T-cell (primary cell): ENCODE measurements at regions not wholly inside any gene's neighbourhood (a gene's known extent, or its start where the extent isn't known, plus 50 kb on each side); places are given as distances from the start of the nearest gene placed in this dataset.

Source experiments
- ATAC-seq, 4 experiments: fragments of 200-7000 bp in 3 of 4; fragments of 150-1000 bp in 1 of 4; cut with Tn5 transposase; replicated peaks in 1 of 4; 1 replicate in 3 of 4; 2 replicates in 1 of 4; pipeline ENCODE4 v1.10.0; 2021; ENCODE audit warnings: moderate library complexity in 3 of 4, mild to moderate bottlenecking in 2 of 4, moderate number of reproducible peaks in 1 of 4
- CTCF ChIA-PET, 2 donors: fragments of 300-600 bp; sonication (Branson Sonifier 250); formaldehyde crosslinking; loops; one replicate each; lab custom pipeline; 2022; ENCODE audit warnings: antibody characterized with exemption in 2 of 2; lab: Charles Lee
- POLR2A ChIA-PET, 2 donors: fragments of 300-600 bp; sonication (Branson Sonifier 250); formaldehyde crosslinking; loops; one replicate each; lab custom pipeline; 2022; ENCODE audit warnings: antibody characterized with exemption in 2 of 2; lab: Charles Lee
- DNase-seq, 35 experiments: peaks; one replicate each; pipeline versions ENCODE4 v3.0.0 to v3.0.0-alpha.2; 2013 to 2023
- H3K27ac ChIP-seq: one replicate; pipeline ENCODE4 v1.5.1; 2013; ENCODE audit warnings: low read length
- H3K27me3 ChIP-seq, 2 experiments: replicated peaks in 1 of 2; 1 replicate in 1 of 2; 2 replicates in 1 of 2; pipeline versions ENCODE4 v1.6.1 to v1.7.0; 2013; ENCODE audit warnings: low read length in 1 of 2, mixed read lengths in 1 of 2; ENCODE audit not compliant: control insufficient read depth in 2 of 2, insufficient read depth in 2 of 2; ENCODE audit errors: extremely low read depth in 1 of 2
- H3K36me3 ChIP-seq, 2 donors: 1 replicate in 1 of 2; 2 replicates in 1 of 2; pipeline versions ENCODE4 v1.6.1 to v1.7.0; 2013; ENCODE audit warnings: low read length in 1 of 2; ENCODE audit not compliant: control insufficient read depth in 2 of 2, insufficient read depth in 1 of 2; ENCODE audit errors: extremely low read depth in 1 of 2
- H3K4me1 ChIP-seq, 2 experiments: 1 replicate in 1 of 2; 2 replicates in 1 of 2; pipeline versions ENCODE4 v1.6.1 to v1.7.0; 2013; ENCODE audit warnings: low read length in 2 of 2, mixed read lengths in 1 of 2; ENCODE audit not compliant: insufficient read depth in 2 of 2, control insufficient read depth in 1 of 2; ENCODE audit errors: extremely low read depth in 1 of 2
- H3K4me3 ChIP-seq, 2 donors: 1 replicate in 1 of 2; 2 replicates in 1 of 2; pipeline versions ENCODE4 v1.5.1 to v1.7.0; 2013; ENCODE audit warnings: mild to moderate bottlenecking in 2 of 2, low read length in 1 of 2, moderate library complexity in 1 of 2; ENCODE audit not compliant: control insufficient read depth in 1 of 2; ENCODE audit errors: extremely low read depth in 1 of 2
- H3K9me3 ChIP-seq: 2 replicates; pipeline ENCODE4 v1.7.0; 2013
- H3K27ac Mint-ChIP-seq, 2 donors: one replicate each; pipeline ENCODE4 v1.8.0; 2020 to 2021; ENCODE audit warnings: mild to moderate bottlenecking in 2 of 2, mixed read lengths in 2 of 2
- H3K27me3 Mint-ChIP-seq, 2 donors: one replicate each; pipeline ENCODE4 v1.8.0; 2021 to 2022; ENCODE audit warnings: mixed read lengths in 2 of 2
- H3K36me3 Mint-ChIP-seq: one replicate; pipeline ENCODE4 v1.8.0; 2021; ENCODE audit warnings: mixed read lengths
- H3K4me1 Mint-ChIP-seq, 3 donors: one replicate each; pipeline ENCODE4 v1.8.0; 2020 to 2022; ENCODE audit warnings: mixed read lengths in 3 of 3, mild to moderate bottlenecking in 1 of 3
- H3K4me3 Mint-ChIP-seq, 3 donors: one replicate each; pipeline ENCODE4 v1.8.0; 2020 to 2022; ENCODE audit warnings: mild to moderate bottlenecking in 3 of 3, mixed read lengths in 3 of 3, moderate library complexity in 3 of 3
- H3K9me3 Mint-ChIP-seq, 3 donors: one replicate each; pipeline ENCODE4 v1.8.0; 2020 to 2022; ENCODE audit warnings: mixed read lengths in 3 of 3
- WGBS: methylation state at CpG from one replicate; pipeline ENCODE4 v1.1.5; 2013; ENCODE audit warnings: missing lambda C conversion rate; ENCODE audit not compliant: insufficient coverage; 5-methylcytosine and 5-hydroxymethylcytosine counted together

DNA sequence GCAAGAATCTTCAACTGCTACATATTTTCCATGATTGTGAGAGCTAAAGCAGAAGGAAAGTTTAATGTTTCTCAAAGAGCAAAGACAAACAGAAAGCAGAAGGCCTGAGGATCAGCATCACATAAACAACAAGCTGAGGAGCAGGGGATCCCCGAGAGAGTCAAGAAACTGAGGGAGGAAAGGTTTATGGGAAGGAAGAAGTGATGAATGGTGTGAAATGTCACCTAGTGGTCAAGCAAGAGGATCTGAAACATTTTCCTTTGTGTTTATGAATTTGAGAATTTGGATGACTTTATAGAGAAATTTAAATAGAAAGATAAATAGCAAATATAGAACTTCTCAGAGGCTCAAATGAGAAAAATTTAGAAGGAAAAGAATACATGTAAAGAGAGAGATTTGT lies 481.9 kb downstream of the CHSY3 start:
- ATAC-seq = no peak
- ChIA-PET POLR2A (no interaction called here), CTCF (no interaction called here)

GRCh38 chr5:130385656-130386055 lies 481.4 kb downstream of the CHSY3 start:
- Histone ChIP-seq H3K27me3 (no peaks in the 10 kb centered on the region), H3K36me3 (no peaks in the 10 kb centered on the region), H3K4me3 (no peak overlapping the region), H3K4me1 (no peaks in the 10 kb centered on the region), H3K27ac (no peak overlapping the region), H3K9me3 (no peaks in the 10 kb centered on the region)
- Mint-ChIP-seq H3K4me1 (no peaks in the 10 kb centered on the region), H3K9me3 (no peaks in the 10 kb centered on the region), H3K36me3 (no peaks in the 10 kb centered on the region), H3K27ac (no peak overlapping the region), H3K4me3 (no peak overlapping the region), H3K27me3 (peaks cover 0 to 4% of the 10 kb centered on the region in 2 donors)
- ChIA-PET CTCF (interaction anchor here in 1 of 2 donors (0.6 kb wide), 1 partner anchor 1251 kb away, joined by 3 read pairs; no protein-coding TSS in a partner anchor), POLR2A (no interaction called here)
- WGBS = 69% methylated on average over 2 of the region's 2 CpGs
- ATAC-seq (no peak), DNase-seq (no peak)

More for the DNA sequence above, 481.9 kb downstream of the CHSY3 start:
- peaks cover 0 to 4% of the 10 kb centered on the region in 2 donors for H3K27me3 Mint-ChIP-seq
- no peaks in the 10 kb centered on the region for H3K36me3 ChIP-seq
- no peak for DNase-seq
- no peaks in the 10 kb centered on the region for H3K9me3 Mint-ChIP-seq
- no peak overlapping the region for H3K27ac Mint-ChIP-seq
- H3K4me3 Mint-ChIP-seq = no peak overlapping the region
- H3K36me3 Mint-ChIP-seq = no peaks in the 10 kb centered on the region
- no peaks in the 10 kb centered on the region for H3K4me1 Mint-ChIP-seq
- H3K4me3 ChIP-seq = no peak overlapping the region
- no peaks in the 10 kb centered on the region for H3K27me3 ChIP-seq
- no peaks in the 10 kb centered on the region for H3K9me3 ChIP-seq
- H3K27ac ChIP-seq = no peak overlapping the region
- no peaks in the 10 kb centered on the region for H3K4me1 ChIP-seq
- no CpG with 5 or more reads among the region's 1 CpG for WGBS

- ChIA-PET CTCF (no interaction called here), POLR2A (interaction anchor here in 1 of 2 donors (0.7 kb wide), 1 partner anchor 15 kb away, joined by 4 read pairs; no protein-coding TSS in a partner anchor)
- DNase-seq = no peak
- no peaks in the 10 kb centered on the region for H3K4me1 Mint-ChIP-seq
- H3K27me3 ChIP-seq = no peaks in the 10 kb centered on the region
- H3K27ac Mint-ChIP-seq = no peak overlapping the region
- no peak overlapping the region for H3K27ac ChIP-seq
- no CpG with 5 or more reads among the region's 2 CpGs for WGBS
- H3K36me3 ChIP-seq = no peaks in the 10 kb centered on the region
- H3K4me1 ChIP-seq = no peaks in the 10 kb centered on the region
- H3K36me3 Mint-ChIP-seq = no peaks in the 10 kb centered on the region
- H3K27me3 Mint-ChIP-seq = peaks cover 0 to 8% of the 10 kb centered on the region in 2 donors
- H3K9me3 ChIP-seq = no peaks in the 10 kb centered on the region
- no peak overlapping the region for H3K4me3 Mint-ChIP-seq
- no peak overlapping the region for H3K4me3 ChIP-seq
- no peaks in the 10 kb centered on the region for H3K9me3 Mint-ChIP-seq
- ATAC-seq = no peak
Measured at GRCh38 chr5:130365956-130366355, 461.7 kb downstream of the CHSY3 start.

GRCh38 chr5:130350131-130350530 lies 445.9 kb downstream of the CHSY3 start:
- no peaks in the 10 kb centered on the region for H3K27me3 Mint-ChIP-seq
- no peaks in the 10 kb centered on the region for H3K9me3 Mint-ChIP-seq

DNA sequence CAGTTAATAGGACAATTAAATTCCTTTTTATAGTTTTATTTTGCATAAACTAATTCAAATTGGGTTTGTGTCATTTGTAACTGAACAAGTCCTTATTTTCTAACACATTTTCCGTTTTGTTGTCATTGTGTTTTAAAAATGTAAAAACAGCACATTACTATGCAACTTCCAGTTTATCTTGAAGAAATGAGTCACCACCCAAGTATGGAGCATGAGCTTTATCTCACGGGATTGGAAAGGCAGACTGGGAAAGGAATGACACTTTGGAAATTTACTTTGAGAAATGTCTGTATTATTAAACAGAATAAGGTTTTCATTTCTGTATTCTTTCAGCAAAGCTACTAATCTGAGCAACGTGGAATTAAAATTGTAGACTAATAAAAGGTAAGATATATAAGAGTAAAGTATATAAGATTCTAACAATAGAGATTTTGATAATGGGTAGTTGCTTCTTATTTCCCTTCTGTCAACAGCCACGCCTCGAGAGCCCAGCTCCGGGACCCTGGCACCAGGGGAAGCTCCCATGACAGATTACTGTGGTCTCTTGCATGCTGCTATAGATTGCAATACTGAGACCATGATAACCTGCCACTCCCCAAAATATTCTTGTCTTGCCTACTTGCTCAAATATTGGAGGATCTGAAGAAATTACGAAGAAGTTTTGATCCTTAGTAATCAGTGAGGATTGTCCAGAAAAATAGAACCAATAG lies 433.1 kb downstream of the CHSY3 start:
- Histone ChIP-seq H3K27me3 (no peaks in the 10 kb centered on the region), H3K4me1 (no peaks in the 10 kb centered on the region), H3K4me3 (no peak overlapping the region), H3K27ac (no peak overlapping the region), H3K36me3 (no peaks in the 10 kb centered on the region), H3K9me3 (no peaks in the 10 kb centered on the region)
- H3K4me1 Mint-ChIP-seq = no peaks in the 10 kb centered on the region
- no peak overlapping the region for H3K27ac Mint-ChIP-seq
- no peak for ATAC-seq
- H3K4me3 Mint-ChIP-seq = no peak overlapping the region
- no peaks in the 10 kb centered on the region for H3K36me3 Mint-ChIP-seq
- no peaks in the 10 kb centered on the region for H3K27me3 Mint-ChIP-seq
- no peaks in the 10 kb centered on the region for H3K9me3 Mint-ChIP-seq
- 67% methylated on average over 1 of the region's 7 CpGs for WGBS
- ChIA-PET CTCF (no interaction called here), POLR2A (no interaction called here)
- DNase-seq = no peak

More at GRCh38 chr5:130350131-130350530, 445.9 kb downstream of the CHSY3 start:
- Mint-ChIP-seq H3K4me3 (no peak overlapping the region), H3K4me1 (no peaks in the 10 kb centered on the region), H3K36me3 (no peaks in the 10 kb centered on the region), H3K27ac (no peak overlapping the region)
- Histone ChIP-seq H3K27me3 (no peaks in the 10 kb centered on the region), H3K36me3 (no peaks in the 10 kb centered on the region), H3K4me1 (no peaks in the 10 kb centered on the region), H3K4me3 (no peak overlapping the region), H3K9me3 (no peaks in the 10 kb centered on the region), H3K27ac (no peak overlapping the region)
- CTCF ChIA-PET = no interaction called here
- DNase-seq (no peak), ATAC-seq (no peak)
- WGBS = no CpG with 5 or more reads among the region's 8 CpGs
- POLR2A ChIA-PET = interaction anchor here in 1 of 2 donors (0.6 kb wide), 1 partner anchor 16 kb away, joined by 4 read pairs; no protein-coding TSS in a partner anchor

- Histone ChIP-seq H3K4me1 (no peaks in the 10 kb centered on the region), H3K27ac (no peak overlapping the region), H3K9me3 (no peaks in the 10 kb centered on the region), H3K4me3 (no peak overlapping the region), H3K27me3 (no peaks in the 10 kb centered on the region), H3K36me3 (no peaks in the 10 kb centered on the region)
- H3K27me3 Mint-ChIP-seq = no peaks in the 10 kb centered on the region
- POLR2A ChIA-PET = no interaction called here
- H3K4me1 Mint-ChIP-seq = no peaks in the 10 kb centered on the region
- H3K9me3 Mint-ChIP-seq = peaks cover 0 to 6% (median 0%) of the 10 kb centered on the region in 3 donors
- DNase-seq (no peak), ATAC-seq (no peak)
- H3K4me3 Mint-ChIP-seq = no peak overlapping the region
- WGBS = no CpG with 5 or more reads among the region's 1 CpG
- CTCF ChIA-PET = interaction anchor here in 1 of 2 donors (0.6 to 1.1 kb wide), 2 partner anchors 12 to 54 kb away, joined by 4 to 6 read pairs; no protein-coding TSS in a partner anchor
- H3K27ac Mint-ChIP-seq = no peak overlapping the region
- H3K36me3 Mint-ChIP-seq = no peaks in the 10 kb centered on the region
Measured at GRCh38 chr5:130335117-130335516, 430.9 kb downstream of the CHSY3 start.
